Panc1 (cell line): ENCODE measurements at regions not wholly inside any gene's neighbourhood (a gene's known extent, or its start where the extent isn't known, plus 50 kb on each side); places are given as distances from the start of the nearest gene placed in this dataset.

ENCODE experiments used
- ATAC-seq: fragments of 200-7000 bp; cut with Tn5 transposase; 2 replicates; pipeline ENCODE4 v1.9.1; 2020; ENCODE audit warnings: mild to moderate bottlenecking, moderate library complexity
- BruUV-seq: library from RNA; stranded (reverse); fragments of 400-500 nt; replicated peaks from 2 replicates; lab custom pipeline; 2021; lab: Mats Ljungman, UMichigan
- CTCF ChIA-PET: fragments of 300-600 bp; sonication (Branson Sonifier 250); formaldehyde crosslinking; loops from one replicate; lab custom pipeline; 2022; ENCODE audit warnings: antibody characterized with exemption; lab: Charles Lee
- POLR2A ChIA-PET: fragments of 300-600 bp; sonication (Branson Sonifier 250); formaldehyde crosslinking; loops from one replicate; lab custom pipeline; 2022; ENCODE audit warnings: antibody characterized with exemption; lab: Charles Lee
- DNase-seq: peaks from one replicate; pipeline ENCODE4 v3.0.0-alpha.2; 2010; ENCODE audit warnings: low read depth, low spot score
- H3K27ac ChIP-seq: 2 replicates; pipeline ENCODE4 v1.5.1; 2011; ENCODE audit warnings: mild to moderate bottlenecking, low read length, inconsistent platforms
- H3K27me3 ChIP-seq: fragments of 200-500 bp; sonication (Bioruptor generic); 2 replicates; pipeline ENCODE4 v1.6.0; 2014; ENCODE audit warnings: low read length, inconsistent platforms; ENCODE audit not compliant: control insufficient read depth, insufficient read depth
- H3K36me3 ChIP-seq: fragments of 200-500 bp; sonication (Bioruptor generic); 2 replicates; pipeline ENCODE4 v1.5.1; 2014; ENCODE audit warnings: inconsistent platforms, mild to moderate bottlenecking, low read length, moderate library complexity; ENCODE audit not compliant: control insufficient read depth, insufficient read depth
- H3K4me1 ChIP-seq: 2 replicates; pipeline ENCODE4 v1.5.1; 2011; ENCODE audit warnings: inconsistent platforms, mild to moderate bottlenecking, low read length, moderate library complexity; ENCODE audit not compliant: control insufficient read depth, insufficient read depth
- H3K4me3 ChIP-seq, 2 experiments: 2 replicates each; pipeline ENCODE4 v1.5.1; 2011 to 2012; ENCODE audit warnings: low read depth in 2 of 2, low read length in 2 of 2, mild to moderate bottlenecking in 2 of 2, inconsistent platforms in 1 of 2, moderate library complexity in 1 of 2
- H3K9me3 ChIP-seq: fragments of 200-500 bp; sonication (Bioruptor generic); 2 replicates; pipeline ENCODE4 v1.5.1; 2014; ENCODE audit warnings: low read depth, mild to moderate bottlenecking, inconsistent platforms, low read length, moderate library complexity; ENCODE audit not compliant: control insufficient read depth, insufficient read depth
- CTCF ChIP-seq: fragments of 450-650 bp; IDR thresholded peaks from 2 replicates; pipeline ENCODE4 v1.5.1; 2017; ENCODE audit warnings: mild to moderate bottlenecking
- POLR2AphosphoS5 ChIP-seq: IDR thresholded peaks from 2 replicates; pipeline ENCODE4 v1.6.1; 2012; ENCODE audit warnings: mild to moderate bottlenecking, low read depth, low read length, moderate library complexity
- REST ChIP-seq, 2 experiments: IDR thresholded peaks; 2 replicates each; pipeline ENCODE4 v1.6.1; 2011 to 2012; ENCODE audit warnings: low read depth in 2 of 2, control low read depth in 1 of 2, low read length in 1 of 2, mild to moderate bottlenecking in 1 of 2, moderate library complexity in 1 of 2; ENCODE audit not compliant: insufficient read depth in 1 of 2
- SIN3A ChIP-seq: IDR thresholded peaks from 2 replicates; pipeline ENCODE4 v1.6.1; 2012; ENCODE audit warnings: low read depth, mild to moderate bottlenecking, low read length, moderate library complexity, borderline replicate concordance; ENCODE audit not compliant: insufficient read depth
- TCF7L2 ChIP-seq: IDR thresholded peaks from 2 replicates; pipeline ENCODE4 v1.6.1; 2011; ENCODE audit warnings: mild to moderate bottlenecking, low read depth, low read length, inconsistent platforms
- in situ Hi-C: cut with HindIII; loops from 2 replicates; pipeline ENCODE4 v1.10.0; 2016; ENCODE audit warnings: low sequenced_read_pairs, low pct_unique_long_range_greater_than_20kb
- intact Hi-C: fragments of 100-400 bp; cut with micrococcal nuclease; formaldehyde crosslinking; loops from one replicate; pipeline ENCODE4 v1.10.0; 2022; ENCODE audit not compliant: unreplicated experiment

GRCh38 chr17:13418891-13419290, 182.8 kb downstream of the HS3ST3A1 start:
- BruUV-seq, result no TSS peak
- CTCF ChIA-PET, result no interaction called here
- Histone ChIP-seq H3K4me1 (no peaks in the 10 kb centered on the region), H3K36me3 (no peaks in the 10 kb centered on the region), H3K27ac (no peak overlapping the region), H3K9me3 (no peaks in the 10 kb centered on the region), H3K4me3 (no peak overlapping the region), H3K27me3 (no peaks in the 10 kb centered on the region)
- TF ChIP-seq TCF7L2 (no peak), POLR2AphosphoS5 (no peak), CTCF (no peak), SIN3A (no peak), REST (IDR thresholded peaks at IDR 0.05; ENCODE audit: insufficient read depth in 1 of 2, low read depth in 2 of 2, low read length in 1 of 2) (no peak)
- POLR2A ChIA-PET, result no interaction called here
- in situ Hi-C loops, result no loop called here
- ATAC-seq (no peak), DNase-seq (no peak)
- intact Hi-C loops, result no loop called here

GRCh38 chr17:13417381-13417950, 184.3 kb downstream of the HS3ST3A1 start:
- ChIA-PET CTCF (no interaction called here), POLR2A (no interaction called here)
- ATAC-seq, result no peak
- Histone ChIP-seq H3K9me3 (no peaks in the 10 kb centered on the region), H3K27ac (no peak overlapping the region), H3K4me1 (no peaks in the 10 kb centered on the region), H3K4me3 (no peak overlapping the region), H3K27me3 (no peaks in the 10 kb centered on the region), H3K36me3 (no peaks in the 10 kb centered on the region)
- BruUV-seq, result no TSS peak
- intact Hi-C loops, result no loop called here
- no peak for TF ChIP-seq TCF7L2
- no peak for TF ChIP-seq REST (IDR thresholded peaks at IDR 0.05; ENCODE audit: insufficient read depth in 1 of 2, low read depth in 2 of 2, low read length in 1 of 2)
- no peak for TF ChIP-seq SIN3A
- TF ChIP-seq POLR2AphosphoS5, result no peak
- TF ChIP-seq CTCF, result no peak
- in situ Hi-C loops, result no loop called here
- DNase-seq, result no peak
